ENCODE measurements at regions not wholly inside any gene's neighbourhood (a gene's known extent, or its start where the extent isn't known, plus 50 kb on each side); places are given as distances from the start of the nearest gene placed in this dataset.
A peak's percentile ranks its signal among the peaks of the same experiment; 100 is the strongest.
"Not testable (repeated sequence)": the region's sequence is repeated elsewhere in the genome, so short reads cannot be mapped to it uniquely, and the experiment has no call there.

DNA sequence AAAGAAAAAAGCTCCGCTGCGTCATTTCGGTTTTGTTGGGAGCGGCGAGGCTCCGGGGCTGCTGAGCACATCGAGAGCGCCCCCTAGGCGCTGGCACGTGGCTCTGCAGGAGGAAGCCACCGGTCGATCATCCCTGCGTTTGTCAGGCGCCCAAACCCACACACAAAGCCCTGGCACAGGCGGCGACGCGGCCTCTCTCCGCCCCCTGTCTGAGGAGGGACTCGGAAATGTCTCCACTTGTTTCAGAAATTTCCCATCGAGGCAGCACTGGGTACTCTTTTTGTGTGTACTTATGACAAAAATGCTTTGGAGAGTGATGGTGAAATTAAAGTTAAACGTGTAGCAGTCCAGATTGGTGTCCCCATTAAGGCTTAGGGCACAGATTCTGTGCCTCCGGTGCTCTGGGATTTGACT is 407.3 kb upstream of the ONECUT1 start:
- no peak overlapping the region for H3K4me3 ChIP-seq (ENCODE audit: low read depth, low read length)
- DNase-seq (ENCODE audit: low read depth): peak; percentile 12
- TF ChIP-seq, protein P1, sequence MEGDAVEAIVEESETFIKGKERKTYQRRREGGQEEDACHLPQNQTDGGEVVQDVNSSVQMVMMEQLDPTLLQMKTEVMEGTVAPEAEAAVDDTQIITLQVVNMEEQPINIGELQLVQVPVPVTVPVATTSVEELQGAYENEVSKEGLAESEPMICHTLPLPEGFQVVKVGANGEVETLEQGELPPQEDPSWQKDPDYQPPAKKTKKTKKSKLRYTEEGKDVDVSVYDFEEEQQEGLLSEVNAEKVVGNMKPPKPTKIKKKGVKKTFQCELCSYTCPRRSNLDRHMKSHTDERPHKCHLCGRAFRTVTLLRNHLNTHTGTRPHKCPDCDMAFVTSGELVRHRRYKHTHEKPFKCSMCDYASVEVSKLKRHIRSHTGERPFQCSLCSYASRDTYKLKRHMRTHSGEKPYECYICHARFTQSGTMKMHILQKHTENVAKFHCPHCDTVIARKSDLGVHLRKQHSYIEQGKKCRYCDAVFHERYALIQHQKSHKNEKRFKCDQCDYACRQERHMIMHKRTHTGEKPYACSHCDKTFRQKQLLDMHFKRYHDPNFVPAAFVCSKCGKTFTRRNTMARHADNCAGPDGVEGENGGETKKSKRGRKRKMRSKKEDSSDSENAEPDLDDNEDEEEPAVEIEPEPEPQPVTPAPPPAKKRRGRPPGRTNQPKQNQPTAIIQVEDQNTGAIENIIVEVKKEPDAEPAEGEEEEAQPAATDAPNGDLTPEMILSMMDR (IDR thresholded peaks at IDR 0.05; ENCODE audit: low read depth, low read length, missing control alignments): peak; percentile 96

DNA sequence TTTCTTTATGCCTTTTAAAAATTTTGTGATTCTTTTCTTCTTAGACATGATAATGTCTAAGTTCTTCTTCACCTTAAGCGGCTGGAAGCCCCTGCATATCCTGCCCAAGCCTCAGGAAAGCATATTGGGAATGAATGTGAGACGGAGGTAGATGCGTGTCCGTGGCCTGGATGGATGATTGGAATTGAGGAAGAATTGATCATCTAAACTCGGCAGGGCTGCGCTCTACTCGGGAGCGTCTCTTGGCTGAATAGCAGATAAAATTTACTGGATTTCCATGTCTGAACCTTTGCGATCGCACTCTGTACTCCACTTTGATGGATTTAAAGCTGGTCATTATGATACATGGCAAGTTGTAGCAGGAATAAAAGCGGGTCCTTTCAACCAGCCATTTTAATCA is 406.7 kb upstream of the ONECUT1 start:
- DNase-seq (ENCODE audit: low read depth): no peak
- H3K4me3 ChIP-seq (ENCODE audit: low read depth, low read length): no peak overlapping the region
- TF ChIP-seq, protein P1 (IDR thresholded peaks at IDR 0.05; ENCODE audit: low read depth, low read length, missing control alignments): no peak

DNA sequence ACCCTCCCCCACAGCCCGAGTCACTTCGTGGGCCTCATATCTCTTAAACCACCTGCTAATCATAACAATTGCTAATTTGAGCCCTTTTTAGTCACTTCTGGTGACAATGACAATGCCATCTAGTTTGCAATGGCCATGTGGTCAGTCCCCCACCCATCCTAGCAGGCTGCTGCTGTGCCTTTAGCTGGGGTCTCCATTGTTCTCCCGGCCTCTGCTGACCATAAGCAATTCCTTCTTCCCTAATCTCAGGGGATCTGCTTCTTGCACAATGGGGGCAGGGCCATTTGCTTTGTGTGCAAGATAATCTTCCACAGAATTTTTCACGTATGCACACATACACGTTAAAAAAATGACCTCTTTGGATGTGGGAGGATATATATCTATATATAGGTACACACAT is 406.1 kb upstream of the ONECUT1 start:
- H3K4me3 ChIP-seq (ENCODE audit: low read depth, low read length): no peak overlapping the region
- TF ChIP-seq, protein P1 (IDR thresholded peaks at IDR 0.05; ENCODE audit: low read depth, low read length, missing control alignments): no peak
- no peak for DNase-seq (ENCODE audit: low read depth)

DNA sequence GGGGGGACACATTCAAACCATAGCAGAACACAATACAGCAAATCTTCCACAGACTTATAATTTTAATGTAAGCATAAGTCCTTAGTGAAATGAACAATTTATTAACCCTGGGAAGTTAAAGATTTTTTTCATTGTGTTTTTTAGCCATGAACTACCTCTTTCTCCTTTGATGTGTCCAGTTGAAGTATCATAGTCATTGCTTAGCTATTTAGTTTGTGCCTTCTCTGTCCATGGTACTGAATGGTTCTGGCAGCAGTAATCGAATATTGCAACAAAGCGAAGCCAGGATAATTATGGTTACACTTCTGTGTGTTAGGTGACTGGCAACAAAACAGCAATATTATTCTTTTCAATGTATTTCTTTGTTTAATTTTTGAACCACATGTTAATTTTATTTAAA is 403.0 kb upstream of the ONECUT1 start:
- no peak for DNase-seq (ENCODE audit: low read depth)
- TF ChIP-seq, protein P1 (IDR thresholded peaks at IDR 0.05; ENCODE audit: low read depth, low read length, missing control alignments): no peak

DNA sequence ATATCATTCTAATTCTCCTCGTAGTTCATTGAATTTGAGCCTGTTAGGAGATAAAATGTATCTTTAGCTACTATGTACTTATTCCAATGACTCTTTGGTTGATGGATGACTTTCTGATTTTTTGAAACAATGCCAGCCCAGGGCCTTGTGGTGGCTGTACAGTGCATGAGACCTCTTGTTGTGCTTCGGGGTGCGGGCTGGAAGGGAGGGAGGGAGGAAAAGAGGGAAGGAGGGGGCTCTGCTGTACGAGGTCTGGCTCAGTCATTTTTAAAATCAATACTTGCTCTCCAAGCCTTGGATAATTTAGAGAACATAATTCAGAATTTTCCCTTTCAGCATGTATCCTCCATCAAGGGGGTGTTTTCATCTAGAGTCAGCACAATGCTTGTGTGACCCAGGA is 399.7 kb upstream of the ONECUT1 start:
- DNase-seq (ENCODE audit: low read depth): no peak
- H3K4me3 ChIP-seq (ENCODE audit: low read depth, low read length): no peak overlapping the region
- TF ChIP-seq, protein P1 (IDR thresholded peaks at IDR 0.05; ENCODE audit: low read depth, low read length, missing control alignments): no peak

More for the DNA sequence above, 403.0 kb upstream of the ONECUT1 start:
- H3K4me3 ChIP-seq (ENCODE audit: low read depth, low read length): no peak overlapping the region

DNA sequence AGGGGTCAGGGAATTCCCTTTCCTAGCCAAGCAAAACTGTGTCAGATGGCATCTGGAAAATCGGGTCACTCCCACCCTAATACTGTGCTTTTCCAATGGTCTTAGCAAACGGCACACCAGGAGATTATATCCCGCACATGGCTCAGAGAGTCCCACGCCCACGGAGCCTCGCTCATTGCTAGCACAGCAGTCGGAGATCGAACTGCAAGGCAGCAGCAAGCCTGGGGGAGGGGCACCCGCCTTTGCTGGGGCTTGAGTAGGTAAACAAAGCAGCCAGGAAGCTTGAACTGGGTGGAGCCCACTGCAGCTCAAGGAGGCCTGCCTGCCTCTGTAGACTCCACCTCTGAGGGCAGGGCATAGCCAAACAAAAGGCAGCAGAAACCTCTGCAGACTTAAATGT is 393.3 kb upstream of the ONECUT1 start:
- not testable (repeated sequence) for DNase-seq (ENCODE audit: low read depth); H3K4me3 ChIP-seq (ENCODE audit: low read depth, low read length)

DNA sequence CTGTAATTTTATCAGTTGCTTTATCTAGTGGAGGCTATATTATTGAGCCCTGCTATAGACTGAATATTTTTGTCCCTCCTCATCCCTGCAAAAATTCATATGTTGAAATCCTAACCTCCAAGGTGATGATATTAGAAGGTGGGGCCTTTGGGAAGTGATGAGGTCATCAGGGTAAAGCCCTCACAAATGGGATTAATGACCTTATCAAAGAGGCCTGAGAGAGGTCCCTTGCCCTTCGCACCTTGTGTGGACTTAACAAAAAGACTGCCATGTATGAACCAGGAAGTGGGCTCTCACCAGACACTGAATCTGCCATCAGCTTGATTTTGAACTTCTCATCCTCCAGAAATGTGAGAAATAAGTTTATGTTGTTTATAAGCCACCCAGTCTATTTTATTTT is 381.4 kb upstream of the ONECUT1 start:
- no peak overlapping the region for H3K4me3 ChIP-seq (ENCODE audit: low read depth, low read length)
- DNase-seq (ENCODE audit: low read depth): no peak
- TF ChIP-seq, protein P1 (IDR thresholded peaks at IDR 0.05; ENCODE audit: low read depth, low read length, missing control alignments): no peak

Data from GM12864 (cell line).